ENCODE measurements at regions not wholly inside any gene's neighbourhood (a gene's known extent, or its start where the extent isn't known, plus 50 kb on each side); places are given as distances from the start of the nearest gene placed in this dataset.

DNA sequence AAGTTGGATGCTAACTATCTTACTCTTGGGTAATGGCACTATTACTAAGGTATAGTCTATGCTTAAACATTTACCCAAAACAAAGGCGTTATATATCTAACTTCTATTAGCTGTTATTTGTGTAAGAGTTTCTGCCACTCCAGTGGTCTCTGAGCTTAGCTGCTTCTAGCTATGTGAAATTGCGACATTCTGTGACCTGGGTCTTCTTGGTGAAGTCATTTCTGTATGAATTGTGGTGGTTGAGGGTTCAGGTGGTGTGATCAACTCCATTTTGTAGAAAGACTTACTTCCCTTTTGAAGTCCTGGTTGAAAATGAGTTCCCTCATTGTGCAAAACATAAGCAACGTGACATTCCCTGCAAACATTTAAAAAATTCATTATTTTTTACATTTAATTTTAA is 221.6 kb downstream of the PIK3C3 start:
- Histone ChIP-seq H4K20me1 (replicated peaks; ENCODE audit: control insufficient read depth, extremely low read depth, insufficient read depth, low read length) (no peaks in the 10 kb centered on the region), H3K9me1 (replicated peaks; ENCODE audit: control insufficient read depth, extremely low read depth, insufficient read depth, low read length) (no peaks in the 10 kb centered on the region), H3K27me3 (ENCODE audit: control insufficient read depth in 2 of 2, insufficient read depth in 2 of 2, low read length in 2 of 2) (no peaks in the 10 kb centered on the region), H3K4me2 (ENCODE audit: insufficient read depth, low read length) (no peak overlapping the region), H3K9me3 (replicated peaks; ENCODE audit: control insufficient read depth, insufficient read depth, low read length) (no peaks in the 10 kb centered on the region), H3K4me3 (replicated peaks in 1 of 3; ENCODE audit: insufficient read depth in 1 of 3, low read depth in 1 of 3, low read length in 3 of 3) (no peak overlapping the region), H3K4me1 (ENCODE audit: control insufficient read depth, extremely low read depth, insufficient read depth, low read length) (no peaks in the 10 kb centered on the region), H2AFZ (ENCODE audit: low read depth, low read length) (no peak overlapping the region), H3K9ac (replicated peaks; ENCODE audit: extremely low read depth, insufficient read depth, low read length) (no peak overlapping the region), H3K36me3 (ENCODE audit: control insufficient read depth in 2 of 2, extremely low read depth in 1 of 2, insufficient read depth in 2 of 2, low read length in 2 of 2) (no peaks in the 10 kb centered on the region), H3K79me2 (ENCODE audit: control insufficient read depth, insufficient read depth, low read length) (no peaks in the 10 kb centered on the region), H3K27ac (ENCODE audit: insufficient read depth, low read depth, low read length) (no peak overlapping the region)
- TF ChIP-seq MYC (IDR thresholded peaks at IDR 0.05; ENCODE audit: low read depth, low read length) (no peak), POLR2AphosphoS5 (IDR thresholded peaks at IDR 0.05; ENCODE audit: insufficient read depth, low read depth, low read length) (no peak), POLR2A (IDR thresholded peaks at IDR 0.05; ENCODE audit: low read depth, low read length) (no peak)
- ChIA-PET POLR2A (no interaction called here), CTCF (no interaction called here)
- dilution Hi-C loops (cut with MboI; ENCODE audit: extremely low pct_ligation_motif_present, low sequenced_read_pairs) = no loop called here
- DNase-seq (ENCODE audit: low read depth, low spot score) = no peak
- no TSS peak for BruUV-seq (replicated peaks)
- FAIRE-seq = no peak
- intact Hi-C loops (cut with micrococcal nuclease) = no loop called here

DNA sequence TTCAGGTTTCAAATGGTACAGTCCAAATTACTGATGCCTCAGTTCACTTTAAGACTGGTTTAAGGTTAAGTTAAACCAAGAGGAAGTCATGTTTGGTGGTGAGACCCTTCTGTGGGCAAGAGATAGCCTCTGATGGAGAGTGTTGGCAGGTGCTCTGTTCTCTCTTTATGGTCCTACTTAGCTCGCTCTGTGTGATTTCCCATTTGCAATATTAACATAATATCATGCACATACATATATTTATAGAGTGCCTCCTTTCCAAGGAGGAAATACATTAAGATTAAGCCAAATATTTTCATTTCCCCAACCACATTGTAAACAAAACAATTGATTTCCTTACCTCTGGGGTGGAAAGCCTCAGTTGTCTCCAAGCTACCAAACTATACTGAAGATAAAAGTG is 222.4 kb downstream of the PIK3C3 start:
- Histone ChIP-seq H3K4me2 (ENCODE audit: insufficient read depth, low read length) (no peak overlapping the region), H3K79me2 (ENCODE audit: control insufficient read depth, insufficient read depth, low read length) (no peaks in the 10 kb centered on the region), H3K36me3 (ENCODE audit: control insufficient read depth in 2 of 2, extremely low read depth in 1 of 2, insufficient read depth in 2 of 2, low read length in 2 of 2) (no peaks in the 10 kb centered on the region), H3K9me1 (replicated peaks; ENCODE audit: control insufficient read depth, extremely low read depth, insufficient read depth, low read length) (no peaks in the 10 kb centered on the region), H2AFZ (ENCODE audit: low read depth, low read length) (no peak overlapping the region), H3K4me3 (replicated peaks in 1 of 3; ENCODE audit: insufficient read depth in 1 of 3, low read depth in 1 of 3, low read length in 3 of 3) (no peak overlapping the region), H3K4me1 (ENCODE audit: control insufficient read depth, extremely low read depth, insufficient read depth, low read length) (no peaks in the 10 kb centered on the region), H3K9me3 (replicated peaks; ENCODE audit: control insufficient read depth, insufficient read depth, low read length) (no peaks in the 10 kb centered on the region), H4K20me1 (replicated peaks; ENCODE audit: control insufficient read depth, extremely low read depth, insufficient read depth, low read length) (no peaks in the 10 kb centered on the region), H3K9ac (replicated peaks; ENCODE audit: extremely low read depth, insufficient read depth, low read length) (no peak overlapping the region), H3K27ac (ENCODE audit: insufficient read depth, low read depth, low read length) (no peak overlapping the region), H3K27me3 (ENCODE audit: control insufficient read depth in 2 of 2, insufficient read depth in 2 of 2, low read length in 2 of 2) (no peaks in the 10 kb centered on the region)
- POLR2A ChIA-PET = no interaction called here
- CTCF ChIA-PET = no interaction called here
- no TSS peak for BruUV-seq (replicated peaks)
- dilution Hi-C loops (cut with MboI; ENCODE audit: extremely low pct_ligation_motif_present, low sequenced_read_pairs) (no loop called here), intact Hi-C loops (cut with micrococcal nuclease) (no loop called here)
- TF ChIP-seq, protein P1, sequence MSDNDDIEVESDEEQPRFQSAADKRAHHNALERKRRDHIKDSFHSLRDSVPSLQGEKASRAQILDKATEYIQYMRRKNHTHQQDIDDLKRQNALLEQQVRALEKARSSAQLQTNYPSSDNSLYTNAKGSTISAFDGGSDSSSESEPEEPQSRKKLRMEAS (IDR thresholded peaks at IDR 0.05; ENCODE audit: insufficient read depth, insufficient read length) = no peak
- TF ChIP-seq EZH2 (IDR thresholded peaks at IDR 0.05; ENCODE audit: borderline replicate concordance, low read depth, low read length, severe bottlenecking) (no peak), FOS (IDR thresholded peaks at IDR 0.05; ENCODE audit: borderline replicate concordance, insufficient read depth, low read length) (no peak), MYC (IDR thresholded peaks at IDR 0.05; ENCODE audit: low read depth, low read length) (no peak), JUN (IDR thresholded peaks at IDR 0.05; ENCODE audit: borderline replicate concordance, insufficient read depth, insufficient read length, low read depth) (no peak), POLR2A (IDR thresholded peaks at IDR 0.05; ENCODE audit: low read depth, low read length) (no peak), GATA2 (IDR thresholded peaks at IDR 0.05; ENCODE audit: insufficient read depth, insufficient read length, low read depth, low read length) (no peak), POLR2AphosphoS5 (IDR thresholded peaks at IDR 0.05; ENCODE audit: insufficient read depth, low read depth, low read length) (no peak)
- TF ChIP-seq, protein P2, sequence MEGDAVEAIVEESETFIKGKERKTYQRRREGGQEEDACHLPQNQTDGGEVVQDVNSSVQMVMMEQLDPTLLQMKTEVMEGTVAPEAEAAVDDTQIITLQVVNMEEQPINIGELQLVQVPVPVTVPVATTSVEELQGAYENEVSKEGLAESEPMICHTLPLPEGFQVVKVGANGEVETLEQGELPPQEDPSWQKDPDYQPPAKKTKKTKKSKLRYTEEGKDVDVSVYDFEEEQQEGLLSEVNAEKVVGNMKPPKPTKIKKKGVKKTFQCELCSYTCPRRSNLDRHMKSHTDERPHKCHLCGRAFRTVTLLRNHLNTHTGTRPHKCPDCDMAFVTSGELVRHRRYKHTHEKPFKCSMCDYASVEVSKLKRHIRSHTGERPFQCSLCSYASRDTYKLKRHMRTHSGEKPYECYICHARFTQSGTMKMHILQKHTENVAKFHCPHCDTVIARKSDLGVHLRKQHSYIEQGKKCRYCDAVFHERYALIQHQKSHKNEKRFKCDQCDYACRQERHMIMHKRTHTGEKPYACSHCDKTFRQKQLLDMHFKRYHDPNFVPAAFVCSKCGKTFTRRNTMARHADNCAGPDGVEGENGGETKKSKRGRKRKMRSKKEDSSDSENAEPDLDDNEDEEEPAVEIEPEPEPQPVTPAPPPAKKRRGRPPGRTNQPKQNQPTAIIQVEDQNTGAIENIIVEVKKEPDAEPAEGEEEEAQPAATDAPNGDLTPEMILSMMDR (IDR thresholded peaks at IDR 0.05; ENCODE audit: extremely low read depth in 1 of 2, insufficient read depth in 1 of 2, low read depth in 1 of 2, low read length in 2 of 2) = no peak
- no peak for FAIRE-seq
- DNase-seq (ENCODE audit: low read depth, low spot score) = no peak

Data from endothelial cell of umbilical vein (primary cell).